ENCODE measurements at regions not wholly inside any gene's neighbourhood (a gene's known extent, or its start where the extent isn't known, plus 50 kb on each side); places are given as distances from the start of the nearest gene placed in this dataset.
A peak's percentile ranks its signal among the peaks of the same experiment; 100 is the strongest.

DNA sequence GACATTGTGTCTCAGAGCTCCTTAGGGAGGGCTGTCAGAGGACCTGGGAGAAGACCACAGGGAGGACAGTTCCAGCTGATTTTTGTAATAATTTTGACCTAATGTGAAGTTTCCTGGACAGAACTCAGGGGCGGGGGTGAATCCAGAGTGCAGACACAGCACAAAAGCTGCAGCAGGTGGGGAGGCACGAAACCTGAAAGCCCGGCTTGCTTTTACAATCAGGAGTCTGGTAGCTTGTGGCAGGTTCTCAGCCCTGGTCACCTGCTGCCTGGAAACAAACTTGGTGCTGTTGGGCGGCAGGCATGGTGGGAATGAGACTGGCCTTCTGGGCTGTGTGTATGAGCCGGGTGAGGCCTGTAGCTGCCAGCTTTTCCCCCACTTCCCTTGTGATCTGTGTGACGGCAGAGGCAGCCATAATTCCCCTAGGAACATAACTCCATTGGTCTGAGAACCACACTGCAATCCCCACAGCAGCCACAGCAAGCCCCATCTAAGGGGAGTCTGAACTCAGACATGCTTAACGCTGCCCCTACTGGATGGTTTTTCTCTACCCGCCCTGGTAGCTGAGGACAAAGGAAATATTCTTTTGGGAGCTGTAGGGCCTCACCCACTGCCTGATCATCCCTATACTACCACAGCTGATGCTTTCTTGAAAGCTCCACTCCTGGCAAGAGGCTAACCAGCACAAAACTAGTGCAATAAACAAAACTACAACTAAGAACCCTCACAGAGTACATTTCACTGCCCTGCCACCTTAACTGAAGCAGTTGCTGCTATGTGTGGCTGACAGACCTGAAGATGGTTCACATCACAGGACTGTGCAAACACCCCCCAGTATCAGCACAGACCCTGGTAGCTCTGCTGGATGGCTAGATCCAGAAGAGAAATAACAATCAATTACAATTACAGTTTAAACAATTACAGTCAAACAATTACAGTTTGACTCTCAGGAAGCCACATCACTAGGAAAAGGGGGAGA lies 1055.1 kb upstream of the GJE1 start:
- TF ChIP-seq, protein P1, sequence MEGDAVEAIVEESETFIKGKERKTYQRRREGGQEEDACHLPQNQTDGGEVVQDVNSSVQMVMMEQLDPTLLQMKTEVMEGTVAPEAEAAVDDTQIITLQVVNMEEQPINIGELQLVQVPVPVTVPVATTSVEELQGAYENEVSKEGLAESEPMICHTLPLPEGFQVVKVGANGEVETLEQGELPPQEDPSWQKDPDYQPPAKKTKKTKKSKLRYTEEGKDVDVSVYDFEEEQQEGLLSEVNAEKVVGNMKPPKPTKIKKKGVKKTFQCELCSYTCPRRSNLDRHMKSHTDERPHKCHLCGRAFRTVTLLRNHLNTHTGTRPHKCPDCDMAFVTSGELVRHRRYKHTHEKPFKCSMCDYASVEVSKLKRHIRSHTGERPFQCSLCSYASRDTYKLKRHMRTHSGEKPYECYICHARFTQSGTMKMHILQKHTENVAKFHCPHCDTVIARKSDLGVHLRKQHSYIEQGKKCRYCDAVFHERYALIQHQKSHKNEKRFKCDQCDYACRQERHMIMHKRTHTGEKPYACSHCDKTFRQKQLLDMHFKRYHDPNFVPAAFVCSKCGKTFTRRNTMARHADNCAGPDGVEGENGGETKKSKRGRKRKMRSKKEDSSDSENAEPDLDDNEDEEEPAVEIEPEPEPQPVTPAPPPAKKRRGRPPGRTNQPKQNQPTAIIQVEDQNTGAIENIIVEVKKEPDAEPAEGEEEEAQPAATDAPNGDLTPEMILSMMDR (IDR thresholded peaks at IDR 0.05; ENCODE audit: low read length) = peak; percentile 69
- TF ChIP-seq EZH2 (optimal IDR thresholded peaks at IDR 0.05; ENCODE audit: low read depth, low read length) = no peak
- no peak for TF ChIP-seq EZH2phosphoT487 (IDR thresholded peaks at IDR 0.05; ENCODE audit: low read length)
